Neural progenitor cell (in vitro differentiated cells): ENCODE measurements at regions not wholly inside any gene's neighbourhood (a gene's known extent, or its start where the extent isn't known, plus 50 kb on each side); places are given as distances from the start of the nearest gene placed in this dataset.
"Not testable (repeated sequence)": the region's sequence is repeated elsewhere in the genome, so short reads cannot be mapped to it uniquely, and the experiment has no call there.

Experiments
- DNase-seq: peaks from one replicate; pipeline ENCODE4 v3.0.0-alpha.2; 2016; ENCODE audit warnings: low spot score
- H2AFZ ChIP-seq: fragments of 200-600 bp; sonication (generic); replicated peaks from 2 replicates; pipeline ENCODE4 v1.6.1; 2016; ENCODE audit warnings: antibody characterized with exemption
- H3F3A ChIP-seq: fragments of 200-600 bp; sonication (generic); 2 replicates; pipeline ENCODE4 v1.6.1; 2016; ENCODE audit warnings: antibody characterized with exemption, low read depth
- H3K27ac ChIP-seq: fragments of 200-600 bp; sonication (generic); 2 replicates; pipeline ENCODE4 v1.5.1; 2016; ENCODE audit warnings: mild to moderate bottlenecking
- H3K27me3 ChIP-seq: fragments of 200-600 bp; sonication (generic); 2 replicates; pipeline ENCODE4 v1.6.1; 2016; ENCODE audit warnings: mild to moderate bottlenecking, moderate library complexity
- H3K36me3 ChIP-seq: fragments of 200-600 bp; sonication (generic); 2 replicates; pipeline ENCODE4 v1.5.1; 2016
- H3K4me1 ChIP-seq: fragments of 200-600 bp; sonication (generic); 2 replicates; pipeline ENCODE4 v1.6.1; 2016; ENCODE audit warnings: mixed run types
- H3K4me2 ChIP-seq: fragments of 200-600 bp; sonication (generic); 2 replicates; pipeline ENCODE4 v1.6.1; 2016
- H3K4me3 ChIP-seq: fragments of 200-600 bp; sonication (generic); 2 replicates; pipeline ENCODE4 v1.5.1; 2016
- H3K79me2 ChIP-seq: fragments of 200-600 bp; sonication (generic); 2 replicates; pipeline ENCODE4 v1.6.1; 2016; ENCODE audit warnings: low read depth
- H3K9ac ChIP-seq: fragments of 200-600 bp; sonication (generic); 2 replicates; pipeline ENCODE4 v1.6.1; 2016
- H3K9me3 ChIP-seq: fragments of 200-600 bp; sonication (generic); 2 replicates; pipeline ENCODE4 v1.5.1; 2016; ENCODE audit warnings: low read depth
- H4K20me1 ChIP-seq: fragments of 200-600 bp; sonication (generic); 2 replicates; pipeline ENCODE4 v1.6.1; 2016; ENCODE audit warnings: low read depth
- H3K27ac Mint-ChIP-seq: 3 replicates; pipeline ENCODE4 v1.8.0; 2021; ENCODE audit warnings: mixed read lengths
- H3K27me3 Mint-ChIP-seq: 2 replicates; pipeline ENCODE4 v1.8.0; 2022; ENCODE audit warnings: low read depth, mild to moderate bottlenecking, inconsistent platforms, moderate library complexity, mixed read lengths; ENCODE audit not compliant: insufficient read depth
- H3K36me3 Mint-ChIP-seq: 3 replicates; pipeline ENCODE4 v1.8.0; 2021; ENCODE audit warnings: mixed read lengths
- H3K4me1 Mint-ChIP-seq: 3 replicates; pipeline ENCODE4 v1.8.0; 2021; ENCODE audit warnings: mixed read lengths
- H3K4me3 Mint-ChIP-seq: 3 replicates; pipeline ENCODE4 v1.8.0; 2021; ENCODE audit warnings: mild to moderate bottlenecking, moderate library complexity, mixed read lengths
- H3K9me3 Mint-ChIP-seq: 3 replicates; pipeline ENCODE4 v1.8.0; 2020; ENCODE audit warnings: mixed read lengths
- EZH2 ChIP-seq: fragments of 200-600 bp; sonication (generic); IDR thresholded peaks from 2 replicates; pipeline ENCODE4 v1.6.1; 2017; ENCODE audit warnings: antibody characterized with exemption, mild to moderate bottlenecking, moderate library complexity
- EZH2phosphoT487 ChIP-seq: fragments of 200-600 bp; sonication (generic); IDR thresholded peaks from 2 replicates; pipeline ENCODE4 v1.6.1; 2017; ENCODE audit warnings: antibody characterized with exemption
- TF ChIP-seq, protein P1 (sequence below): fragments of 200-600 bp; sonication (generic); IDR thresholded peaks from 2 replicates; pipeline ENCODE4 v1.5.1; 2017; ENCODE audit warnings: antibody characterized with exemption, mild to moderate bottlenecking

DNA sequence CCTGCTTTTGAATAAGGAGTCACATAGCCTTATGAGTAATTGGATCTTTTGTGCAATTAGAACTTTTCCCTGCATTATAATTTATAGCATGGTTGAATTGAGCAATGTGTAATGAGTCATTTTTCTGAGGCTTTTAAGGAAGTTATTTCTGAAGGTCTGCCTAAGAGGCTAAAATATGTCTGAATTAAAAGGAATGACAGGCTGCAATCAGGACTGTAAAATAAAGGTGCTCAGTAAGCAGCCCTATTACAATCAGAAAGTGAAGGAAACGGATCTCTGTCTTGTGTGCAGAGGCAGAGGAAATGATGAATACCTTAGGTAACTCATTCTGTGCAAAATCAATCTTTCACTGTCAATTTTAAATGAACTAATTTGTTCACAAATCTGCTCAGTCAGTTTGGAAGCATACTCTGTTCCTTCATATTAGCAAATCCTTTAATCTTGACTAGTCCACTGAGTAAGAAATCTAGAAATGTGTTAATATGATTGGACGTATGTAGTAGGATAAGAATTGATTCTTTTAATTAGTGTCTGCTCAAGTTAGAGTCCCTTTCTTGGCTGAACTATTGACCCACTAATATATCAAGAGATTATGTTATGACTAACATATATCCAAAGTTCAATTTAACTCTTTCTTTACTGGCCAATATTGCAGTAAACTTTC is 290.1 kb downstream of the ZIC1 start:
- Histone ChIP-seq H3K27ac (no peak overlapping the region), H3K4me2 (no peak overlapping the region), H3K36me3 (no peaks in the 10 kb centered on the region), H2AFZ (no peak overlapping the region), H3K9me3 (no peaks in the 10 kb centered on the region), H3K4me1 (no peaks in the 10 kb centered on the region), H3K4me3 (no peak overlapping the region), H3K79me2 (no peaks in the 10 kb centered on the region), H3K27me3 (no peaks in the 10 kb centered on the region), H3F3A (no peaks in the 10 kb centered on the region), H3K9ac (no peak overlapping the region), H4K20me1 (no peaks in the 10 kb centered on the region)
- H3K4me3 Mint-ChIP-seq, result no peak overlapping the region
- H3K27ac Mint-ChIP-seq, result no peak overlapping the region
- DNase-seq, result no peak
- no peaks in the 10 kb centered on the region for H3K4me1 Mint-ChIP-seq
- no peaks in the 10 kb centered on the region for H3K36me3 Mint-ChIP-seq
- H3K9me3 Mint-ChIP-seq, result no peaks in the 10 kb centered on the region
- TF ChIP-seq EZH2phosphoT487, result no peak
- no peak for TF ChIP-seq EZH2
- no peaks in the 10 kb centered on the region for H3K27me3 Mint-ChIP-seq

GRCh38 chr3:147701195-147701594 is 292.0 kb downstream of the ZIC1 start:
- no peak overlapping the region for H3K4me2 ChIP-seq
- H3K4me3 ChIP-seq, result no peak overlapping the region
- Mint-ChIP-seq H3K27ac (no peak overlapping the region), H3K9me3 (no peaks in the 10 kb centered on the region), H3K4me1 (peaks cover 8% of the 10 kb centered on the region), H3K27me3 (no peaks in the 10 kb centered on the region), H3K36me3 (no peaks in the 10 kb centered on the region), H3K4me3 (no peak overlapping the region)
- DNase-seq, result no peak
- no peaks in the 10 kb centered on the region for H4K20me1 ChIP-seq
- TF ChIP-seq EZH2phosphoT487, result no peak
- no peak for TF ChIP-seq EZH2
- TF ChIP-seq, protein P1, sequence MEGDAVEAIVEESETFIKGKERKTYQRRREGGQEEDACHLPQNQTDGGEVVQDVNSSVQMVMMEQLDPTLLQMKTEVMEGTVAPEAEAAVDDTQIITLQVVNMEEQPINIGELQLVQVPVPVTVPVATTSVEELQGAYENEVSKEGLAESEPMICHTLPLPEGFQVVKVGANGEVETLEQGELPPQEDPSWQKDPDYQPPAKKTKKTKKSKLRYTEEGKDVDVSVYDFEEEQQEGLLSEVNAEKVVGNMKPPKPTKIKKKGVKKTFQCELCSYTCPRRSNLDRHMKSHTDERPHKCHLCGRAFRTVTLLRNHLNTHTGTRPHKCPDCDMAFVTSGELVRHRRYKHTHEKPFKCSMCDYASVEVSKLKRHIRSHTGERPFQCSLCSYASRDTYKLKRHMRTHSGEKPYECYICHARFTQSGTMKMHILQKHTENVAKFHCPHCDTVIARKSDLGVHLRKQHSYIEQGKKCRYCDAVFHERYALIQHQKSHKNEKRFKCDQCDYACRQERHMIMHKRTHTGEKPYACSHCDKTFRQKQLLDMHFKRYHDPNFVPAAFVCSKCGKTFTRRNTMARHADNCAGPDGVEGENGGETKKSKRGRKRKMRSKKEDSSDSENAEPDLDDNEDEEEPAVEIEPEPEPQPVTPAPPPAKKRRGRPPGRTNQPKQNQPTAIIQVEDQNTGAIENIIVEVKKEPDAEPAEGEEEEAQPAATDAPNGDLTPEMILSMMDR, result no peak
- H3K4me1 ChIP-seq, result no peaks in the 10 kb centered on the region
- H3K36me3 ChIP-seq, result no peaks in the 10 kb centered on the region
- no peak overlapping the region for H3K9ac ChIP-seq
- peak overlapping the region; percentile 73 for H2AFZ ChIP-seq
- no peaks in the 10 kb centered on the region for H3F3A ChIP-seq
- no peaks in the 10 kb centered on the region for H3K27me3 ChIP-seq
- H3K9me3 ChIP-seq, result no peaks in the 10 kb centered on the region
- no peak overlapping the region for H3K27ac ChIP-seq
- H3K79me2 ChIP-seq, result no peaks in the 10 kb centered on the region

- Histone ChIP-seq H3K9me3 (no peaks in the 10 kb centered on the region), H4K20me1 (no peaks in the 10 kb centered on the region), H3K4me3 (no peak overlapping the region), H3K4me2 (no peak overlapping the region), H3K27me3 (no peaks in the 10 kb centered on the region), H3K27ac (no peak overlapping the region), H3K9ac (no peak overlapping the region), H3K36me3 (no peaks in the 10 kb centered on the region), H2AFZ (no peak overlapping the region), H3K4me1 (no peaks in the 10 kb centered on the region), H3K79me2 (no peaks in the 10 kb centered on the region), H3F3A (no peaks in the 10 kb centered on the region)
- Mint-ChIP-seq H3K4me3 (no peak overlapping the region), H3K27ac (no peak overlapping the region), H3K36me3 (no peaks in the 10 kb centered on the region), H3K9me3 (no peaks in the 10 kb centered on the region), H3K4me1 (peaks cover 8% of the 10 kb centered on the region), H3K27me3 (no peaks in the 10 kb centered on the region)
- no peak for DNase-seq
- TF ChIP-seq, protein P1, result no peak
- TF ChIP-seq EZH2phosphoT487, result no peak
- TF ChIP-seq EZH2, result no peak
Measured at GRCh38 chr3:147702509-147702908, 293.3 kb downstream of the ZIC1 start.

DNA sequence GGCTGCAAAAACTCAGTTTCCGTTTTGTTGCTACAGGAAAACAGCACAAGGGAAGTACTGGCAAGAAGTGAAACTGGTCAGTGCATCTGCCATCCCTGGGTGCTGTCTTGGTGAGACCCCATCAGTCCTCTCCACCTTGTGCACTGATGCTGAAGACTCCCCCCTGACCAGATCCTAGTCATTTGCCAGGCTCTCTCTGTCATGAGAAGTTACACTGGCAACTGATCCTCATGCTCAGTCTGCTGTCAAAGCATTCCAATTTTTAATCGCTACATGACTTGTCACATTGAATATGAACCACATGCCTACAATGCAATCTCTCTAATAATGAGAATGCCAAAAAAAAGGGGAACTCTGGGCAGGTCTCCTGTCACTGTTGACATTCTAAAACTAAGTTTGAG is 296.5 kb downstream of the ZIC1 start:
- Histone ChIP-seq H3K9ac (no peak overlapping the region), H3F3A (no peaks in the 10 kb centered on the region), H3K4me1 (no peaks in the 10 kb centered on the region), H2AFZ (peak overlapping the region; percentile 26), H3K9me3 (no peaks in the 10 kb centered on the region), H3K4me3 (no peak overlapping the region), H3K4me2 (no peak overlapping the region), H3K27me3 (no peaks in the 10 kb centered on the region), H3K36me3 (no peaks in the 10 kb centered on the region), H4K20me1 (no peaks in the 10 kb centered on the region), H3K27ac (no peak overlapping the region), H3K79me2 (no peaks in the 10 kb centered on the region)
- H3K27ac Mint-ChIP-seq, result no peak overlapping the region
- peaks cover 6% of the 10 kb centered on the region for H3K36me3 Mint-ChIP-seq
- peaks cover 8% of the 10 kb centered on the region for H3K4me1 Mint-ChIP-seq
- no peak for TF ChIP-seq EZH2phosphoT487
- TF ChIP-seq EZH2, result no peak
- TF ChIP-seq, protein P1, result no peak
- no peak for DNase-seq
- peaks cover 28% of the 10 kb centered on the region for H3K9me3 Mint-ChIP-seq
- H3K27me3 Mint-ChIP-seq, result peaks cover 2% of the 10 kb centered on the region
- no peak overlapping the region for H3K4me3 Mint-ChIP-seq

- not testable (repeated sequence) for H3K27ac ChIP-seq, H3K79me2 ChIP-seq, H3K27me3 ChIP-seq, H3K27me3 Mint-ChIP-seq, H3K4me3 Mint-ChIP-seq, H3K27ac Mint-ChIP-seq, H3K9me3 ChIP-seq, H3K4me2 ChIP-seq, H3K9ac ChIP-seq, H4K20me1 ChIP-seq, H3K4me3 ChIP-seq, H3K36me3 ChIP-seq, H2AFZ ChIP-seq, H3K4me1 ChIP-seq, H3F3A ChIP-seq, DNase-seq
- peaks cover 15% of the 10 kb centered on the region for H3K4me1 Mint-ChIP-seq
- H3K36me3 Mint-ChIP-seq, result peaks cover 12% of the 10 kb centered on the region
- peaks cover 42% of the 10 kb centered on the region for H3K9me3 Mint-ChIP-seq
Measured at GRCh38 chr3:147710753-147711152, 301.6 kb downstream of the ZIC1 start.
